ENCODE measurements at regions not wholly inside any gene's neighbourhood (a gene's known extent, or its start where the extent isn't known, plus 50 kb on each side); places are given as distances from the start of the nearest gene placed in this dataset.

GRCh38 chr11:13137844-13138301 is 128.8 kb downstream of the RASSF10 start:
- TF ChIP-seq CTCF (IDR thresholded peaks at IDR 0.05): no peak

- TF ChIP-seq CTCF (IDR thresholded peaks at IDR 0.05): no peak
These were observed 131.1 kb downstream of the RASSF10 start for GRCh38 chr11:13140028-13140870.

- TF ChIP-seq CTCF (IDR thresholded peaks at IDR 0.05): no peak
These were observed 131.9 kb downstream of the RASSF10 start for GRCh38 chr11:13140873-13141655.

- no peak for TF ChIP-seq CTCF (IDR thresholded peaks at IDR 0.05)
These were observed 132.9 kb downstream of the RASSF10 start for GRCh38 chr11:13141731-13142709.

GRCh38 chr11:13143486-13144297 is 133.9 kb upstream of the BMAL1 start:
- TF ChIP-seq CTCF (IDR thresholded peaks at IDR 0.05): no peak

- no peak for TF ChIP-seq CTCF (IDR thresholded peaks at IDR 0.05)
These were observed 132.1 kb upstream of the BMAL1 start for GRCh38 chr11:13145461-13145860.

All from LNCAP (cell line).